HG03565 (cell line): ENCODE measurements at regions not wholly inside any gene's neighbourhood (a gene's known extent, or its start where the extent isn't known, plus 50 kb on each side); places are given as distances from the start of the nearest gene placed in this dataset.
"Not testable (repeated sequence)": the region's sequence is repeated elsewhere in the genome, so short reads cannot be mapped to it uniquely, and the experiment has no call there.

Source experiments
- ATAC-seq: cut with Tn5 transposase; IDR thresholded peaks from one replicate; pipeline ENCODE4 v1.9.1; 2021; ENCODE audit warnings: mild to moderate bottlenecking, moderate library complexity; ENCODE audit not compliant: unreplicated experiment

GRCh38 chr11:121907379-121907778 is 208.6 kb downstream of the BLID start:
- ATAC-seq = no peak

- no peak for ATAC-seq
Measured at GRCh38 chr11:121904148-121904547, 211.9 kb downstream of the BLID start.

- no peak for ATAC-seq
Measured at GRCh38 chr11:121901886-121902285, 214.1 kb downstream of the BLID start.

- ATAC-seq = not testable (repeated sequence)
Measured at GRCh38 chr11:121901417-121901816, 214.6 kb downstream of the BLID start.

GRCh38 chr11:121899520-121899919 is 216.5 kb downstream of the BLID start:
- no peak for ATAC-seq

- ATAC-seq = no peak
Measured at GRCh38 chr11:121898903-121899302, 217.1 kb downstream of the BLID start.

GRCh38 chr11:121895919-121896318 is 220.1 kb downstream of the BLID start:
- no peak for ATAC-seq

GRCh38 chr11:121894581-121894980 is 221.4 kb downstream of the BLID start:
- ATAC-seq = no peak

GRCh38 chr11:121892863-121893262 is 223.2 kb downstream of the BLID start:
- ATAC-seq = no peak

GRCh38 chr11:121892131-121892681 is 223.8 kb downstream of the BLID start:
- ATAC-seq = no peak

- ATAC-seq = no peak
Measured at GRCh38 chr11:121890946-121891515, 225.0 kb downstream of the BLID start.

- no peak for ATAC-seq
Measured at GRCh38 chr11:121890377-121890776, 225.6 kb downstream of the BLID start.

- ATAC-seq = no peak
Measured at GRCh38 chr11:121889931-121890330, 226.1 kb downstream of the BLID start.

- ATAC-seq = no peak
Measured at GRCh38 chr11:121889186-121889585, 226.8 kb downstream of the BLID start.

- ATAC-seq = no peak
Measured at GRCh38 chr11:121887976-121888557, 227.9 kb downstream of the BLID start.

- ATAC-seq = no peak
Measured at GRCh38 chr11:121887569-121887968, 228.4 kb downstream of the BLID start.

- no peak for ATAC-seq
Measured at GRCh38 chr11:121886996-121887395, 229.0 kb downstream of the BLID start.

- ATAC-seq = no peak
Measured at GRCh38 chr11:121886005-121886734, 229.8 kb downstream of the BLID start.

GRCh38 chr11:121884626-121885025 is 231.4 kb downstream of the BLID start:
- no peak for ATAC-seq

- ATAC-seq = no peak
Measured at GRCh38 chr11:121881806-121882205, 234.2 kb downstream of the BLID start.

GRCh38 chr11:121877152-121877551 is 238.9 kb downstream of the BLID start:
- ATAC-seq = no peak

GRCh38 chr11:121873766-121874165 is 242.2 kb downstream of the BLID start:
- ATAC-seq = no peak
